Kidney epithelial cell (primary cell): ENCODE measurements at regions not wholly inside any gene's neighbourhood (a gene's known extent, or its start where the extent isn't known, plus 50 kb on each side); places are given as distances from the start of the nearest gene placed in this dataset.
"Not testable (repeated sequence)": the region's sequence is repeated elsewhere in the genome, so short reads cannot be mapped to it uniquely, and the experiment has no call there.

Source experiments
- DNase-seq: peaks from one replicate; pipeline ENCODE4 v3.0.0-alpha.2; 2010; ENCODE audit warnings: low read depth
- H3K27me3 ChIP-seq: 2 replicates; pipeline ENCODE4 v1.6.0; 2011; ENCODE audit warnings: low read length; ENCODE audit not compliant: control insufficient read depth, insufficient read depth
- H3K36me3 ChIP-seq: 2 replicates; pipeline ENCODE4 v1.5.1; 2011; ENCODE audit warnings: low read length; ENCODE audit not compliant: control insufficient read depth, insufficient read depth
- H3K4me3 ChIP-seq: 2 replicates; pipeline ENCODE4 v1.5.1; 2011; ENCODE audit warnings: low read depth, mild to moderate bottlenecking, control low read depth, low read length
- TF ChIP-seq, protein P1 (sequence below): IDR thresholded peaks from 2 replicates; pipeline ENCODE4 v1.5.1; 2011; ENCODE audit warnings: mild to moderate bottlenecking, moderate library complexity, low read length, control low read depth, inconsistent platforms; ENCODE audit not compliant: insufficient read depth, poor library complexity, severe bottlenecking

DNA sequence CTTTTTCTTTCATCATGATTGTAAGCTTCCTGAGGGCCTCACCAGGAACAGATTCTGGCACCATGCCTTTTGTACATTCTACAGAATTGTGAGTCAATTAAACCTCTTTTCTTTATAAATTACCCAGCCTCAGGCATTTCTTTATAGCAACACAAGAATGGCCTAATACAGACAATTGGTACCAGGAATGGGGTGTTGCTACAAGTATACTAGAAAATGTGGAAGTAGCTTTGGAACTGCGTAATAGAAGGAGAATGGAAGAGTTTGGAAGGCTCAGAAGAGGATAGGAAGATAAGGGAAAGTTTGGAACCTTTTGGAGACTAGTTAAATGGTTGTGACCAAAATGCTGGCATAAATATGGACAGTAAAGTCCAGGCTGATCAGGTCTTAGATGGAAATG lies 108.9 kb upstream of the PLSCR4 start:
- no peaks in the 10 kb centered on the region for H3K36me3 ChIP-seq
- no peak for DNase-seq
- H3K4me3 ChIP-seq, result no peak overlapping the region
- H3K27me3 ChIP-seq, result no peaks in the 10 kb centered on the region
- TF ChIP-seq, protein P1, sequence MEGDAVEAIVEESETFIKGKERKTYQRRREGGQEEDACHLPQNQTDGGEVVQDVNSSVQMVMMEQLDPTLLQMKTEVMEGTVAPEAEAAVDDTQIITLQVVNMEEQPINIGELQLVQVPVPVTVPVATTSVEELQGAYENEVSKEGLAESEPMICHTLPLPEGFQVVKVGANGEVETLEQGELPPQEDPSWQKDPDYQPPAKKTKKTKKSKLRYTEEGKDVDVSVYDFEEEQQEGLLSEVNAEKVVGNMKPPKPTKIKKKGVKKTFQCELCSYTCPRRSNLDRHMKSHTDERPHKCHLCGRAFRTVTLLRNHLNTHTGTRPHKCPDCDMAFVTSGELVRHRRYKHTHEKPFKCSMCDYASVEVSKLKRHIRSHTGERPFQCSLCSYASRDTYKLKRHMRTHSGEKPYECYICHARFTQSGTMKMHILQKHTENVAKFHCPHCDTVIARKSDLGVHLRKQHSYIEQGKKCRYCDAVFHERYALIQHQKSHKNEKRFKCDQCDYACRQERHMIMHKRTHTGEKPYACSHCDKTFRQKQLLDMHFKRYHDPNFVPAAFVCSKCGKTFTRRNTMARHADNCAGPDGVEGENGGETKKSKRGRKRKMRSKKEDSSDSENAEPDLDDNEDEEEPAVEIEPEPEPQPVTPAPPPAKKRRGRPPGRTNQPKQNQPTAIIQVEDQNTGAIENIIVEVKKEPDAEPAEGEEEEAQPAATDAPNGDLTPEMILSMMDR, result no peak

DNA sequence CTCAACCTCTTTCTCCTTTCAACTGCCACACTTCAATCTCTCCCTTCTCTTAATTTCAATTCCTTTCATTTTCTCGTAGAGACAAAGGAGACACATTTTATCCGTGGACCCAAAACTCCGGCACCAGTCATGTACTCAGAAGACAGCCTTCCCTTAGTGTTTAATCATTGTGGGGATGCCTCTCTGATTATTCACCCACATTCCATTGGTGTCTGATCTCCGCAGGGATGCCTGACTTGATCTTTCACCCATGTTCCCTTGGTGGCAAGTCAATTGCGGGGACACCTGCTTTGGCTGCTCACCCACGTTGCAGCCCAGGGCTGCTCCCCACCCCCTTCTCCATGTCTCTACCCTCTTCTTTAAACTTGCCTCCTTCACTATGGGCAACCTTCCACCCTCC lies 103.5 kb upstream of the PLSCR4 start:
- H3K27me3 ChIP-seq, DNase-seq, H3K4me3 ChIP-seq, H3K36me3 ChIP-seq: not testable (repeated sequence)

- no peak for DNase-seq
- TF ChIP-seq, protein P1, result no peak
Observed at GRCh38 chr3:146350852-146351251, 99.9 kb upstream of the PLSCR4 start.

GRCh38 chr3:146345900-146346299 lies 95.0 kb upstream of the PLSCR4 start:
- Histone ChIP-seq H3K4me3 (no peak overlapping the region), H3K36me3 (no peaks in the 10 kb centered on the region), H3K27me3 (no peaks in the 10 kb centered on the region)
- TF ChIP-seq, protein P1, result no peak
- DNase-seq, result no peak

More at GRCh38 chr3:146350852-146351251, 99.9 kb upstream of the PLSCR4 start:
- H3K4me3 ChIP-seq, result no peak overlapping the region
- H3K27me3 ChIP-seq, result no peaks in the 10 kb centered on the region
- H3K36me3 ChIP-seq, result no peaks in the 10 kb centered on the region

GRCh38 chr3:146343551-146343950 lies 92.6 kb upstream of the PLSCR4 start:
- no peak overlapping the region for H3K4me3 ChIP-seq
- TF ChIP-seq, protein P1, result no peak
- no peak for DNase-seq
- H3K27me3 ChIP-seq, result no peaks in the 10 kb centered on the region
- no peaks in the 10 kb centered on the region for H3K36me3 ChIP-seq

GRCh38 chr3:146342989-146343388 lies 92.1 kb upstream of the PLSCR4 start:
- H3K4me3 ChIP-seq, result no peak overlapping the region
- DNase-seq, result no peak
- H3K36me3 ChIP-seq, result no peaks in the 10 kb centered on the region
- H3K27me3 ChIP-seq, result no peaks in the 10 kb centered on the region
- TF ChIP-seq, protein P1, result no peak
